ENCODE measurements at regions not wholly inside any gene's neighbourhood (a gene's known extent, or its start where the extent isn't known, plus 50 kb on each side); places are given as distances from the start of the nearest gene placed in this dataset.

GRCh38 chr9:78502566-78502965 is 205.6 kb downstream of the PSAT1 start:
- no peak for DNase-seq (ENCODE audit: low spot score)

- DNase-seq (ENCODE audit: low spot score) = no peak
Measured at GRCh38 chr9:78505546-78505945, 208.6 kb downstream of the PSAT1 start.

GRCh38 chr9:78507037-78507436 is 210.1 kb downstream of the PSAT1 start:
- DNase-seq (ENCODE audit: low spot score) = no peak

- no peak for DNase-seq (ENCODE audit: low spot score)
Measured at GRCh38 chr9:78510035-78510434, 213.1 kb downstream of the PSAT1 start.

GRCh38 chr9:78515108-78515507 is 218.2 kb downstream of the PSAT1 start:
- no peak for DNase-seq (ENCODE audit: low spot score)

GRCh38 chr9:78519786-78520185 is 222.9 kb downstream of the PSAT1 start:
- no peak for DNase-seq (ENCODE audit: low spot score)

GRCh38 chr9:78521680-78522079 is 224.8 kb downstream of the PSAT1 start:
- no peak for DNase-seq (ENCODE audit: low spot score)

GRCh38 chr9:78525986-78526560 is 229.1 kb downstream of the PSAT1 start:
- DNase-seq (ENCODE audit: low spot score) = no peak

- DNase-seq (ENCODE audit: low spot score) = no peak
Measured at GRCh38 chr9:78533500-78533899, 236.6 kb downstream of the PSAT1 start.

- DNase-seq (ENCODE audit: low spot score) = no peak
Measured at GRCh38 chr9:78539188-78539587, 242.3 kb downstream of the PSAT1 start.

GRCh38 chr9:78539904-78540303 is 243.0 kb downstream of the PSAT1 start:
- DNase-seq (ENCODE audit: low spot score) = no peak

- no peak for DNase-seq (ENCODE audit: low spot score)
Measured at GRCh38 chr9:78541868-78542443, 245.0 kb downstream of the PSAT1 start.

- DNase-seq (ENCODE audit: low spot score) = no peak
Measured at GRCh38 chr9:78542491-78543181, 245.7 kb downstream of the PSAT1 start.

- no peak for DNase-seq (ENCODE audit: low spot score)
Measured at GRCh38 chr9:78543353-78543752, 246.4 kb downstream of the PSAT1 start.

GRCh38 chr9:78544230-78544629 is 247.3 kb downstream of the PSAT1 start:
- no peak for DNase-seq (ENCODE audit: low spot score)

- DNase-seq (ENCODE audit: low spot score) = no peak
Measured at GRCh38 chr9:78547831-78548230, 250.9 kb downstream of the PSAT1 start.

- no peak for DNase-seq (ENCODE audit: low spot score)
Measured at GRCh38 chr9:78548670-78549069, 251.7 kb downstream of the PSAT1 start.

GRCh38 chr9:78549711-78550110 is 252.8 kb downstream of the PSAT1 start:
- no peak for DNase-seq (ENCODE audit: low spot score)

- DNase-seq (ENCODE audit: low spot score) = no peak
Measured at GRCh38 chr9:78552802-78553201, 255.9 kb downstream of the PSAT1 start.

GRCh38 chr9:78557540-78557939 is 260.6 kb downstream of the PSAT1 start:
- DNase-seq (ENCODE audit: low spot score) = no peak

- no peak for DNase-seq (ENCODE audit: low spot score)
Measured at GRCh38 chr9:78559449-78559885, 262.5 kb downstream of the PSAT1 start.

- DNase-seq (ENCODE audit: low spot score) = no peak
Measured at GRCh38 chr9:78562021-78562420, 265.1 kb downstream of the PSAT1 start.

- DNase-seq (ENCODE audit: low spot score) = no peak
Measured at GRCh38 chr9:78563269-78563668, 266.3 kb downstream of the PSAT1 start.

GRCh38 chr9:78565481-78565880 is 268.6 kb downstream of the PSAT1 start:
- DNase-seq (ENCODE audit: low spot score) = no peak

All from hematopoietic multipotent progenitor cell treated with erythropoietin and hydrocortisone succinate and interleukin-3 and kit ligand, for 17 days (in vitro differentiated cells).